Endothelial cell of umbilical vein (primary cell): ENCODE measurements at regions not wholly inside any gene's neighbourhood (a gene's known extent, or its start where the extent isn't known, plus 50 kb on each side); places are given as distances from the start of the nearest gene placed in this dataset.

ENCODE experiments used
- BruUV-seq: library from RNA; stranded (reverse); fragments of 400-500 nt; replicated peaks from 2 replicates; lab custom pipeline; 2021; lab: Mats Ljungman, UMichigan
- CTCF ChIA-PET: fragments of 300-600, 350-600 bp; sonication (Branson Sonifier 250); formaldehyde crosslinking; loops from one replicate; lab custom pipeline; 2021; ENCODE audit warnings: antibody characterized with exemption, inconsistent platforms; lab: Charles Lee
- POLR2A ChIA-PET: fragments of 300-600, 350-600 bp; sonication (Branson Sonifier 250); formaldehyde crosslinking; loops from one replicate; lab custom pipeline; 2021; ENCODE audit warnings: antibody characterized with exemption, inconsistent platforms; lab: Charles Lee
- DNase-seq: peaks from one replicate; pipeline ENCODE4 v3.0.0-alpha.2; 2011; ENCODE audit warnings: low read depth, low spot score
- FAIRE-seq: peaks from 2 replicates; lab custom pipeline; 2011; peaks lifted over from hg19 to GRCh38; lab: Jason Lieb, UNC
- H2AFZ ChIP-seq: 2 replicates; pipeline ENCODE4 v1.6.0; 2012; ENCODE audit warnings: low read depth, low read length, control low read depth, inconsistent platforms
- H3K27ac ChIP-seq: 2 replicates; pipeline ENCODE4 v1.5.1; 2011; ENCODE audit warnings: low read depth, mild to moderate bottlenecking, control low read depth, low read length, moderate library complexity; ENCODE audit not compliant: insufficient read depth
- H3K27me3 ChIP-seq, 2 experiments: 2 replicates each; pipeline versions ENCODE4 v1.6.0 to v1.6.1; 2011; ENCODE audit warnings: low read length in 2 of 2, mixed read lengths in 1 of 2; ENCODE audit not compliant: control insufficient read depth in 2 of 2, insufficient read depth in 2 of 2
- H3K36me3 ChIP-seq, 2 experiments: 2 replicates in 1 of 2; 3 replicates in 1 of 2; pipeline ENCODE4 v1.5.1; 2011; ENCODE audit warnings: low read length in 2 of 2, mild to moderate bottlenecking in 1 of 2, moderate library complexity in 1 of 2; ENCODE audit not compliant: control insufficient read depth in 2 of 2, insufficient read depth in 2 of 2; ENCODE audit errors: extremely low read depth in 1 of 2
- H3K4me1 ChIP-seq: 3 replicates; pipeline ENCODE4 v1.5.1; 2011; ENCODE audit warnings: mild to moderate bottlenecking, low read length; ENCODE audit not compliant: control insufficient read depth, insufficient read depth; ENCODE audit errors: extremely low read depth
- H3K4me2 ChIP-seq: 2 replicates; pipeline ENCODE4 v1.6.1; 2011; ENCODE audit warnings: low read length, control low read depth, mixed read lengths; ENCODE audit not compliant: insufficient read depth
- H3K4me3 ChIP-seq, 3 experiments: fragments of 200-600 bp in 1 of 3; sonication (generic), shearing (Covaris generic) in 1 of 3; replicated peaks in 1 of 3; 2 replicates each; pipeline ENCODE4 v1.5.1; 2011 to 2016; ENCODE audit warnings: control low read depth in 3 of 3, low read length in 3 of 3, mild to moderate bottlenecking in 2 of 3, inconsistent platforms in 1 of 3, low read depth in 1 of 3, moderate library complexity in 1 of 3; ENCODE audit not compliant: insufficient read depth in 1 of 3
- H3K79me2 ChIP-seq: 2 replicates; pipeline ENCODE4 v1.6.0; 2012; ENCODE audit warnings: low read length, inconsistent platforms; ENCODE audit not compliant: control insufficient read depth, insufficient read depth
- H3K9ac ChIP-seq: replicated peaks from 2 replicates; pipeline ENCODE3; 2011; ENCODE audit warnings: low read length, control low read depth; ENCODE audit not compliant: insufficient read depth; ENCODE audit errors: extremely low read depth
- H3K9me1 ChIP-seq: replicated peaks from 3 replicates; pipeline ENCODE4 v1.6.0; 2011; ENCODE audit warnings: mild to moderate bottlenecking, low read length; ENCODE audit not compliant: control insufficient read depth, insufficient read depth; ENCODE audit errors: extremely low read depth
- H3K9me3 ChIP-seq: replicated peaks from 2 replicates; pipeline ENCODE4 v1.5.1; 2012; ENCODE audit warnings: low read length, inconsistent platforms; ENCODE audit not compliant: control insufficient read depth, insufficient read depth
- H4K20me1 ChIP-seq: replicated peaks from 2 replicates; pipeline ENCODE3; 2011; ENCODE audit warnings: mild to moderate bottlenecking, low read length; ENCODE audit not compliant: control insufficient read depth, insufficient read depth; ENCODE audit errors: extremely low read depth
- CTCF ChIP-seq, 2 donors: IDR thresholded peaks; 1 replicate in 1 of 2; 2 replicates in 1 of 2; pipeline ENCODE4 v1.5.1; 2011; ENCODE audit warnings: low read length in 2 of 2, mild to moderate bottlenecking in 2 of 2, moderate library complexity in 2 of 2, control low read depth in 1 of 2, inconsistent platforms in 1 of 2, low read depth in 1 of 2; ENCODE audit not compliant: insufficient read depth in 1 of 2; ENCODE audit errors: extremely low read depth in 1 of 2
- EZH2 ChIP-seq: IDR thresholded peaks from 2 replicates; pipeline ENCODE4 v1.6.1; 2012; ENCODE audit warnings: borderline replicate concordance, low read depth, mild to moderate bottlenecking, moderate library complexity, low read length, inconsistent platforms; ENCODE audit not compliant: severe bottlenecking
- FOS ChIP-seq: IDR thresholded peaks from 2 replicates; pipeline ENCODE4 v1.6.1; 2011; ENCODE audit warnings: mild to moderate bottlenecking, low read length, moderate library complexity, borderline replicate concordance; ENCODE audit not compliant: insufficient read depth
- GATA2 ChIP-seq: IDR thresholded peaks from 2 replicates; pipeline ENCODE4 v1.7.0; 2011; ENCODE audit warnings: low read depth, mild to moderate bottlenecking, moderate library complexity, mixed read lengths, low read length; ENCODE audit not compliant: insufficient read length, insufficient read depth
- JUN ChIP-seq: IDR thresholded peaks from 2 replicates; pipeline ENCODE4 v1.6.1; 2011; ENCODE audit warnings: borderline replicate concordance, low read depth; ENCODE audit not compliant: insufficient read length, insufficient read depth
- MAX ChIP-seq: IDR thresholded peaks from 2 replicates; pipeline ENCODE4 v1.6.1; 2011; ENCODE audit not compliant: insufficient read depth, insufficient read length
- MYC ChIP-seq: IDR thresholded peaks from one replicate; pipeline ENCODE4 v1.6.1; 2011; ENCODE audit warnings: mild to moderate bottlenecking, low read depth, low read length
- POLR2A ChIP-seq: IDR thresholded peaks from 2 replicates; pipeline ENCODE4 v1.6.1; 2012; ENCODE audit warnings: low read depth, mild to moderate bottlenecking, control low read depth, low read length
- POLR2AphosphoS5 ChIP-seq: IDR thresholded peaks from 2 replicates; pipeline ENCODE4 v1.6.1; 2012; ENCODE audit warnings: low read depth, mild to moderate bottlenecking, control low read depth, low read length, moderate library complexity; ENCODE audit not compliant: insufficient read depth
- dilution Hi-C: fragments of 300-500 bp; cut with MboI; formaldehyde crosslinking; loops from one replicate; pipeline ENCODE4 v1.15.0; 2019; ENCODE audit warnings: low sequenced_read_pairs; ENCODE audit not compliant: extremely low pct_ligation_motif_present
- intact Hi-C: fragments of 100-400 bp; cut with micrococcal nuclease; formaldehyde crosslinking; loops from one replicate; pipeline ENCODE4 v1.10.0; 2022

- H3K9me1 ChIP-seq: no peaks in the 10 kb centered on the region
- no peak for FAIRE-seq
- BruUV-seq: no TSS peak
- TF ChIP-seq FOS: no peak
- TF ChIP-seq JUN: no peak
- no peak for TF ChIP-seq POLR2A
- no peak for TF ChIP-seq GATA2
- TF ChIP-seq POLR2AphosphoS5: no peak
- no peak for TF ChIP-seq CTCF (IDR thresholded peaks at IDR 0.05; ENCODE audit: extremely low read depth in 1 of 2, insufficient read depth in 1 of 2, low read depth in 1 of 2, low read length in 2 of 2)
- TF ChIP-seq MYC: no peak
- TF ChIP-seq EZH2: no peak
- no peak for TF ChIP-seq MAX
- no peak overlapping the region for H3K9ac ChIP-seq
- ChIA-PET CTCF (no interaction called here), POLR2A (no interaction called here)
- H3K36me3 ChIP-seq: no peaks in the 10 kb centered on the region
- no peaks in the 10 kb centered on the region for H3K9me3 ChIP-seq
- H3K4me2 ChIP-seq: no peak overlapping the region
- dilution Hi-C loops: no loop called here
- no peaks in the 10 kb centered on the region for H3K4me1 ChIP-seq
- no peaks in the 10 kb centered on the region for H3K79me2 ChIP-seq
- H3K4me3 ChIP-seq: no peak overlapping the region
- H3K27me3 ChIP-seq: no peaks in the 10 kb centered on the region
- DNase-seq: no peak
- no peak overlapping the region for H2AFZ ChIP-seq
- H4K20me1 ChIP-seq: no peaks in the 10 kb centered on the region
- H3K27ac ChIP-seq: no peak overlapping the region
- intact Hi-C loops: no loop called here
Measured at GRCh38 chr1:208526613-208527125, 282.5 kb upstream of the PLXNA2 start.
